HG03280 (cell line): ENCODE measurements at regions not wholly inside any gene's neighbourhood (a gene's known extent, or its start where the extent isn't known, plus 50 kb on each side); places are given as distances from the start of the nearest gene placed in this dataset.
"Not testable (repeated sequence)": the region's sequence is repeated elsewhere in the genome, so short reads cannot be mapped to it uniquely, and the experiment has no call there.

Source experiments
- ATAC-seq: cut with Tn5 transposase; IDR thresholded peaks from one replicate; pipeline ENCODE4 v1.9.1; 2021; ENCODE audit warnings: mild to moderate bottlenecking, moderate library complexity; ENCODE audit not compliant: unreplicated experiment

DNA sequence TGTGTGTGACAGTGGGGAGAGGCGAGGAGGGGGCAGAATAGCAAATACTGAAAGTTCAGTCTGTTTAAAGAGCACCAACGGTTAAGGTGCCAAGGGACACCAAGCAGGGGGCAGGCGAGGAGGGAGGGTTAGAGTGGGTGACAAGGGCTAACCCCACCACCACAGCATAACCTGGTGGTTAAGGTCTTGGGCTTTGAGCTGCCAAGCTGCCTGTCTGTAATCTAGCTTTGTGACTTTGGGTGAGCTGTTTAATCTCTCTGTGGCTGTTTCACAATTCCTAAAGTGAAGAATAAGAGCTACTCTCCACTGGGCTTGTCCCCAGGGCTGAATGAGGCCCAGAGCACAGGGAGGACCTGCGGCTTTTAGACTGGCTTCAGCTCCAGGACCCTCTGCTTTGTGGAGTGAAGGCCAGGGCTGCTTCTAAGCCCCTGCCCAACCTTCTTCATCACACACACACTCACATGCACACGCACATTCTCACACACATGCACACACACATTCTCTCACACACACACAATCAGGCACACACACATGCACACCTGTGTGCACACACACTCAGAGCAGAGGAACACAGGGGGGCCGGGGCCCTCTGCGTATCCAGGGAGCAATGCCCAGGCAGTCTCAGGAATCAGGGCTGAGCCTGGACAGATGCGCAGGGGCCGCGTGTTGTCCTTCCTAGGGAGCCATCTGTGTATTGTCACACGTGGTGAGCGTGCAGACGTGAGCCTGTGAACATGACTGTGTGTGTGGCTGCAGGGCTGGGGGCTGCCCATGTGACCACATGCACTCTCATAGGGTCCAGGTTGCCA, 101.6 kb upstream of the TARDBP start:
- ATAC-seq = no peak

DNA sequence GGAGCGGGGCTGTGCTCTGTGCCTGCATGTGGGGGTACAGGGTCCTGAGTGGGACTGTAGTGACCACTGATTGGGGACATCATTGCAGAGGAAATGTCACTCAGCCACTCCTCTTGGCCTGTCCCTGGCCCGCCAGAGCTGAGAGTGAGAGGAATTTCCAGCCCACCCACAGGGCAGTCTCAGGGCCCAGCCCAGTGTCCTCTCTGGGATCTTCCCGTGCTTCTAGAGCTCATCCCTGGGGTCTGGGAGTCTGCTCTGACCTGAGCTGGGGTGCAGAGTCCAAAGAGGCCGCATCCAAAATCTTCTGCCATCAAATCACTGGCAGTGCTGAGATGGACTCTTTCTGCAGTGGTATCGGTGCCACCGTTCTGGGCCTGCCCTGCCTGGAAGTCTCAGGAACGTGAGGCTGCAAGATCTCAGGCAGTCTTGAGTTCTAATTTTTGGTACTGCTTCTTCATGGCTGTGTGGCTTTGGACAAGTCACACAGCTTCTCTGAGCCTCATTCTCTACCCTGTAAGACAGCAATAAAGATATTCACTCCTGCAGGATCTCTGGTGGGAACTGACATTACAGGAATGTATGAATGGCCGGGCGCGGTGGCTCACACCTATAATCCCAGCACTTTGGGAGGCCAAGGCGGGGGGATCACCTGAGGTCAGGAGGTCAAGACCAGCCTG, 100.8 kb upstream of the TARDBP start:
- ATAC-seq = no peak

- no peak for ATAC-seq
These were observed 100.0 kb upstream of the TARDBP start for GRCh38 chr1:10912441-10912840.

- ATAC-seq = no peak
These were observed 98.4 kb upstream of the TARDBP start for GRCh38 chr1:10914056-10914455.

- ATAC-seq = no peak
These were observed 96.9 kb upstream of the TARDBP start for GRCh38 chr1:10915594-10915993.

GRCh38 chr1:10916311-10916710, 96.1 kb upstream of the TARDBP start:
- no peak for ATAC-seq

DNA sequence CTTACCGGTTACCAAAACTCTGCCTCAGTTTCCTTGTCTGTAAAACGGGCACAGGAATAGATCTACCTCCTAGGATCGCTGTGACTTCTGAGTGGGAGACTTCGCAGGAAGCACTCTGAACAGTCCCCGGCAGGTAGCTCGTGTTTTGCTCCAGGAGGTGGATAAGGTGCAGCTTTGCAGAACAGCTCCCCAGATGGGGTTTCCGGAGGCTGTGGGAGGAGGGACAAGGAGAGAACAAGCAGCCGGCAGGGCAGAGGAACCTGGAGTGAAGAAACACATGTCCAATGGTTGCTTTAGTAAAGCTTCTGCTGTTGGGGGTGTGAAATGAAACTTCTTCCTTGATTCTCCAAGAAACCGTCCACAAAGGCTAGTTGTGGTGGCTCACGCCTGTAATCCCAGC, 95.5 kb upstream of the TARDBP start:
- no peak for ATAC-seq

GRCh38 chr1:10917513-10918454, 94.7 kb upstream of the TARDBP start:
- ATAC-seq = no peak

DNA sequence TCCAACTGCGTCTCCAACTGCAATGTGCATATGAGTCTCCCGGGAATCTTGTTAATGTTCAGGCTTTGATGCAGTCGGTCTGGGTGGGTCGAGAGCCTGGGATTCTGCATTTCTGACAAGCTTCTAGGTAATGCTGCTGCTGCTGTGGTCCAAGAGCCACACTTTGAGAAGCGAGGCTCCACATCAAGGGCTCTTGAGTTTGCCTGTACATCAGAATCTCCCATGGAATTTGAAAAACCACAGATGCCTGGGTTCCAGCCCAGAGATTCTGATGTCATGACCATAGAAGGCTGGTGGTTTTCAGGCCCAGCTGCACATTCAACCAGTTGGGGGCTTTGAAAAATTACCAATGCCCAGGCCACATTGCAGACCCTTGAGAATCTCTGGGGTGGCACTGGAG, 93.9 kb upstream of the TARDBP start:
- ATAC-seq = no peak

- no peak for ATAC-seq
These were observed 92.3 kb upstream of the TARDBP start for GRCh38 chr1:10920063-10920626.

- ATAC-seq = not testable (repeated sequence)
These were observed 90.0 kb upstream of the TARDBP start for GRCh38 chr1:10922315-10923060.

DNA sequence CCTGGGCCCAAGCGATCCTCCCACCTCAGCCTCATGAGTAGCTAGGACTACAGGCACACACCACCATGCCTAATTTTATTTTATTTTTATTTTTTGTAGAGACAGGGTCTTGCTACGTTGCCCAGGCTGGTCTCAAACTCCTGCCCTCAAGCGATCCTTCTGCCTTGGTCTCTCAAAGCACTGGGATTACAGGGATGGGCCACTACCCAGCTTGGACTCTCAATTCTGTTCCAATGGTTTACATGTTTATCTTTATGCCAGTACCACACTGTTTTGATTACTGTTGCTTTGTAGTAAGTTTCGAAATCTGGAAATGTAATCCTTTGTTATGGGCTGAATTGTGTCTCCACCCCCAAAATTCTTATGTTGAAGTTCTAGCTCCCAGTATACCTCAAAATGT, 88.4 kb upstream of the TARDBP start:
- ATAC-seq = no peak

GRCh38 chr1:10928654-10929053, 83.8 kb upstream of the TARDBP start:
- no peak for ATAC-seq

GRCh38 chr1:10932088-10932487, 80.4 kb upstream of the TARDBP start:
- no peak for ATAC-seq

- no peak for ATAC-seq
These were observed 78.2 kb upstream of the TARDBP start for GRCh38 chr1:10934150-10934818.

DNA sequence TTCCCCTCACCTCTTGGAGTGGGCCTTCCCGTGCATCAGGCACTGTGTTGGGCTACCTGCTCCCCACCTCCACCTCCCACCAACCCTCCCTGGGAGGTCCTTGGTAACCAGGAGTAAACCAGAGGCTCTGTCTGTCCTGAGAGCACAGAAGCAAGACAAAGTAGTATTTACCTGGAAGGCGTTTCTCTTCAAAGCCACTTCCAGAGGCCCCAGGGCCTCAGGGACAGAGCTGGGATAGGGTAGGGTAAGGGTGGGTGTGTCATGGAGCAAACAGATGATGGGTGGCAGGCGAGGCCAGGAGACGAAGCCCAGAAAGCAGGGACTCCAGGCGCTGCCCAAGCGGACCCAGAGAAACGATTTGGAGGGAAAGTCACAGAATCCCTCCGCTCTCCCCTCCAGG, 77.2 kb upstream of the TARDBP start:
- no peak for ATAC-seq

DNA sequence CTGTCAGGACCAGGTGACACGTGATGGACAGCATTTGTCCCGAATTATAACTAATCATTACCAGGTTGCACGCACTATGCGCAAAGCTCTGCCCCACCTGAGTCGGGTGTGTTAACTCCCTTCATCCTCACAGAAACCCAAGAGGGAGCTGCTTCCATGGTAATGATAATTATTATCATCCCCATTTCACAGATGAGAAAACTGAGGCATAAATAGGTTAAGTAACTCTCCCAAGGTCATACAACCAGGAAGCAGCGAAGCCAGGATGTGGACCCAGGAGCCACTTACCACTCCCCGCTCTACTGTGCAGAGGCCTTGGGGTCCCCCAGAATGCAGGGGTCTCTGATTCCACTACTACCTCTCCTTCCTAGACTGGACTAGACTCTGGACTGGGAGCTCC, 76.7 kb upstream of the TARDBP start:
- ATAC-seq = no peak

DNA sequence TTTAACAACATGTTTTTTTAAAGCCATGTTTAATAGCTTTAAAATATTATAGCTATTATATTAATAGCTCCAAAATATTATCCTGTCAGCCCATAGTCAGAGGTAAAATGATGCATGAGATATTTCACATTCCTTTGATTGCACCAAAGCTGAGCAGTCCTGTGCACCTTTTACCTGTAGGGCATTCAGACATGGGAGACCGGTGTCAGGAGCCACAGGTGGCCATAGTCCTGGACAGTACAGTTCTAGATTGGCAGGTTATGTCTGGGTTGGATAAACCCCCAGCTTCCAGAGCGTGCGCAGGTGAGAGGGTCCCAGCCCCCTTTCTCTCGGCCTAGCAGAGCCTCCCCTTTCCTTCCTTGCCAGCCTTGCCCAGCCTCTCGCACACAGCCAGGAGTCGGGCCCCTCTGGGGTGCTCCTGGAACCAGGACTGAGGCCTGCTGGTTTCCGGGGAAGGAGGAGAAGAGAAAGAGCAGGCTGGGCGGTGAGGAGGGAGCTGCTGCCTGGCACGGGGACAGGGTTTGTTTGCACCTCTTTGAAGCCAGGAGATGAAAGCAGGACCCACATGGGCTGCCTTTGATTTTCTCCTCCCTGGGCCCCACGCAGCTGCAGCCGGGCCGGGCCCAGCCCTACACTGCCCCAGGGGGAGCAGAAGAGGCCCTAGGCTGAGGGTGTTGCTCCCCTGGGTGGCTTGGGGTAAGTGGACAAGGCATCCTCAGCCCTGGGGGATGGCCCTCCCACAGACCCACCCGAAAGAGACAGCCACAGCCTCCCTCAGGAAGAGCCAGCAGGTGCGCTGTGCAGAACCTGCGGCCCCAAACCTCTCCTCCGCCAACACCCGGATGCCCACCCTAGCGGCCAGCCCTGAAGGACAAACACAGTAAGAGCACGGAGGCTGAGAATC, 75.2 kb upstream of the TARDBP start:
- ATAC-seq = no peak
